CD14-positive monocyte (primary cell): ENCODE measurements at regions not wholly inside any gene's neighbourhood (a gene's known extent, or its start where the extent isn't known, plus 50 kb on each side); places are given as distances from the start of the nearest gene placed in this dataset.

Experiments
- DNase-seq, 3 donors: peaks; one replicate each; pipeline ENCODE4 v3.0.0-alpha.2; 2011 to 2022
- H2AFZ ChIP-seq: 2 replicates; pipeline ENCODE4 v1.6.0; 2012; ENCODE audit warnings: mild to moderate bottlenecking, low read depth, low read length, inconsistent platforms; ENCODE audit not compliant: insufficient read depth, poor library complexity, severe bottlenecking
- H3K27ac ChIP-seq, 2 donors: 1 replicate in 1 of 2; 2 replicates in 1 of 2; pipeline ENCODE4 v1.5.1; 2012 to 2013; ENCODE audit warnings: low read length in 2 of 2, control low read depth in 1 of 2, inconsistent platforms in 1 of 2, low read depth in 1 of 2, mild to moderate bottlenecking in 1 of 2
- H3K27me3 ChIP-seq, 2 donors: one replicate each; pipeline versions ENCODE4 v1.6.0 to v1.6.1; 2011 to 2013; ENCODE audit warnings: low read length in 2 of 2; ENCODE audit not compliant: control insufficient read depth in 2 of 2, insufficient read depth in 2 of 2
- H3K36me3 ChIP-seq, 2 donors: replicated peaks in 1 of 2; 1 replicate in 1 of 2; 2 replicates in 1 of 2; pipeline versions ENCODE4 v1.5.1 to v1.6.1; 2012 to 2013; ENCODE audit warnings: low read length in 2 of 2, control low read depth in 1 of 2, inconsistent platforms in 1 of 2, mild to moderate bottlenecking in 1 of 2; ENCODE audit not compliant: insufficient read depth in 2 of 2, control insufficient read depth in 1 of 2
- H3K4me1 ChIP-seq, 2 donors: 1 replicate in 1 of 2; 2 replicates in 1 of 2; pipeline versions ENCODE4 v1.5.1 to v1.6.1; 2012 to 2013; ENCODE audit warnings: low read length in 2 of 2, control low read depth in 1 of 2, inconsistent platforms in 1 of 2, mild to moderate bottlenecking in 1 of 2, moderate library complexity in 1 of 2; ENCODE audit not compliant: insufficient read depth in 2 of 2, control insufficient read depth in 1 of 2
- H3K4me2 ChIP-seq: replicated peaks from 2 replicates; pipeline ENCODE3; 2012; ENCODE audit warnings: low read length, moderate library complexity, mild to moderate bottlenecking; ENCODE audit not compliant: poor library complexity, severe bottlenecking; ENCODE audit errors: extremely low read depth
- H3K4me3 ChIP-seq, 3 experiments: fragments of 200-600 bp in 1 of 3; sonication (generic) in 1 of 3; replicated peaks in 1 of 3; 1 replicate in 2 of 3; 2 replicates in 1 of 3; pipeline ENCODE4 v1.5.1; 2011 to 2013; ENCODE audit warnings: low read length in 3 of 3, mild to moderate bottlenecking in 3 of 3, control low read depth in 2 of 3, low read depth in 2 of 3, inconsistent platforms in 1 of 3, moderate library complexity in 1 of 3
- H3K79me2 ChIP-seq: 2 replicates; pipeline ENCODE4 v1.6.0; 2012; ENCODE audit warnings: mild to moderate bottlenecking, control low read depth, inconsistent platforms, low read length, moderate library complexity; ENCODE audit not compliant: insufficient read depth
- H3K9ac ChIP-seq: 2 replicates; pipeline ENCODE4 v1.6.0; 2017; ENCODE audit warnings: low read length, mild to moderate bottlenecking; ENCODE audit not compliant: insufficient read depth, poor library complexity, severe bottlenecking
- H3K9me3 ChIP-seq, 2 donors: replicated peaks in 1 of 2; 1 replicate in 1 of 2; 2 replicates in 1 of 2; pipeline versions ENCODE4 v1.5.1 to v1.6.1; 2012 to 2013; ENCODE audit warnings: low read length in 2 of 2, control low read depth in 1 of 2; ENCODE audit not compliant: control insufficient read depth in 1 of 2, insufficient read depth in 1 of 2
- H4K20me1 ChIP-seq: 2 replicates; pipeline ENCODE4 v1.6.0; 2012; ENCODE audit warnings: mild to moderate bottlenecking, low read length, control low read depth, moderate library complexity; ENCODE audit not compliant: insufficient read depth
- H3K27ac Mint-ChIP-seq, 7 donors: one replicate each; pipeline ENCODE4 v1.8.0; 2020; ENCODE audit warnings: mild to moderate bottlenecking in 7 of 7, mixed read lengths in 7 of 7, moderate library complexity in 6 of 7, inconsistent platforms in 2 of 7
- H3K27me3 Mint-ChIP-seq, 3 donors: one replicate each; pipeline ENCODE4 v1.8.0; 2021 to 2022; ENCODE audit warnings: low read depth in 3 of 3, mild to moderate bottlenecking in 3 of 3, mixed read lengths in 3 of 3, moderate library complexity in 3 of 3, inconsistent platforms in 1 of 3
- H3K36me3 Mint-ChIP-seq, 2 donors: one replicate each; pipeline ENCODE4 v1.8.0; 2020; ENCODE audit warnings: mixed read lengths in 2 of 2, inconsistent platforms in 1 of 2, mild to moderate bottlenecking in 1 of 2
- H3K4me1 Mint-ChIP-seq: one replicate; pipeline ENCODE4 v1.8.0; 2020; ENCODE audit warnings: mild to moderate bottlenecking, mixed read lengths
- H3K4me3 Mint-ChIP-seq, 2 donors: one replicate each; pipeline ENCODE4 v1.8.0; 2020; ENCODE audit warnings: mild to moderate bottlenecking in 2 of 2, mixed read lengths in 2 of 2, moderate library complexity in 1 of 2
- H3K9me3 Mint-ChIP-seq, 7 donors: one replicate each; pipeline ENCODE4 v1.8.0; 2020 to 2022; ENCODE audit warnings: mixed read lengths in 7 of 7, mild to moderate bottlenecking in 6 of 7, moderate library complexity in 6 of 7, inconsistent platforms in 2 of 7
- WGBS: methylation state at CpG from one replicate; pipeline ENCODE4 v1.1.5; 2013; ENCODE audit warnings: missing lambda C conversion rate; ENCODE audit not compliant: insufficient coverage; 5-methylcytosine and 5-hydroxymethylcytosine counted together
- intact Hi-C, 2 donors: fragments of 100-400 bp; cut with micrococcal nuclease; formaldehyde crosslinking; loops; one replicate each; pipeline versions ENCODE4 v1.15.0 to v1.15.1; 2023
- TF ChIP-seq, protein P1 (sequence below): fragments of 200-600 bp; IDR thresholded peaks from one replicate; pipeline ENCODE4 v1.8.0; 2022; ENCODE audit warnings: antibody characterized with exemption, mild to moderate bottlenecking

DNA sequence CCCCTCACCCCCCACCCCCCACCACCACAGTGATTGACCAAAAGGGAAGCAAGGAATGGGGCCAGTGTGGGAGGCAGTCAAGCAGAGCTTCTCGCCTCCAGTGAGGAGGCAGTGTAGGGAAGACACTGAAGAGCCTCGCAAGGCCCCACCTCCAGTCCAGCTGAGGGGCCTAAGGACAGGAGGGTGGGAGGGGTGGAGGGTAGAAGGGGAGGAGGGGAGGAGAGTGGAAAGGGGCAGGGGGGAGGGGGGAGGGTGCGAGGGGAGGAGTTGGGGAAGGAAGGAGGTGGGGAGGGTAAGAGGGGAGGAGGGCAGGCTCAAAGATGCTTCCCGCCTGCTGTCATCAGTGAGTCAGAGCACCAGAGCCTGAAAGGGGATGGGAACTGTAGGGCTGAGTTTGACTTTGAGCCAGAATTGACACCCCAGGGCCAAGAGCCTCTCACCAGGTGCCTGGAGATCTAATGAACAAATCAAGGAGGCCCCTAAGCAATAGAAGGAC is 786.2 kb downstream of the UQCRFS1 start:
- H2AFZ ChIP-seq, result no peak overlapping the region
- Mint-ChIP-seq H3K36me3 (no peaks in the 10 kb centered on the region), H3K4me3 (no peak overlapping the region), H3K27ac (no peak overlapping the region), H3K4me1 (no peaks in the 10 kb centered on the region), H3K27me3 (peaks cover 0 to 3% (median 3%) of the 10 kb centered on the region in 3 donors), H3K9me3 (peaks cover 0 to 7% (median 0%) of the 10 kb centered on the region in 7 donors)
- no peaks in the 10 kb centered on the region for H3K9me3 ChIP-seq
- no peaks in the 10 kb centered on the region for H3K4me1 ChIP-seq
- no peak overlapping the region for H3K9ac ChIP-seq
- no peak overlapping the region for H3K4me2 ChIP-seq
- H3K79me2 ChIP-seq, result no peaks in the 10 kb centered on the region
- no peaks in the 10 kb centered on the region for H3K27me3 ChIP-seq
- no peaks in the 10 kb centered on the region for H3K36me3 ChIP-seq
- no peak overlapping the region for H3K27ac ChIP-seq
- intact Hi-C loops, result no loop called here
- H3K4me3 ChIP-seq, result no peak overlapping the region
- H4K20me1 ChIP-seq, result no peaks in the 10 kb centered on the region
- 67% methylated on average over 2 of the region's 4 CpGs for WGBS
- TF ChIP-seq, protein P1, sequence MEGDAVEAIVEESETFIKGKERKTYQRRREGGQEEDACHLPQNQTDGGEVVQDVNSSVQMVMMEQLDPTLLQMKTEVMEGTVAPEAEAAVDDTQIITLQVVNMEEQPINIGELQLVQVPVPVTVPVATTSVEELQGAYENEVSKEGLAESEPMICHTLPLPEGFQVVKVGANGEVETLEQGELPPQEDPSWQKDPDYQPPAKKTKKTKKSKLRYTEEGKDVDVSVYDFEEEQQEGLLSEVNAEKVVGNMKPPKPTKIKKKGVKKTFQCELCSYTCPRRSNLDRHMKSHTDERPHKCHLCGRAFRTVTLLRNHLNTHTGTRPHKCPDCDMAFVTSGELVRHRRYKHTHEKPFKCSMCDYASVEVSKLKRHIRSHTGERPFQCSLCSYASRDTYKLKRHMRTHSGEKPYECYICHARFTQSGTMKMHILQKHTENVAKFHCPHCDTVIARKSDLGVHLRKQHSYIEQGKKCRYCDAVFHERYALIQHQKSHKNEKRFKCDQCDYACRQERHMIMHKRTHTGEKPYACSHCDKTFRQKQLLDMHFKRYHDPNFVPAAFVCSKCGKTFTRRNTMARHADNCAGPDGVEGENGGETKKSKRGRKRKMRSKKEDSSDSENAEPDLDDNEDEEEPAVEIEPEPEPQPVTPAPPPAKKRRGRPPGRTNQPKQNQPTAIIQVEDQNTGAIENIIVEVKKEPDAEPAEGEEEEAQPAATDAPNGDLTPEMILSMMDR, result no peak
- no peak for DNase-seq

DNA sequence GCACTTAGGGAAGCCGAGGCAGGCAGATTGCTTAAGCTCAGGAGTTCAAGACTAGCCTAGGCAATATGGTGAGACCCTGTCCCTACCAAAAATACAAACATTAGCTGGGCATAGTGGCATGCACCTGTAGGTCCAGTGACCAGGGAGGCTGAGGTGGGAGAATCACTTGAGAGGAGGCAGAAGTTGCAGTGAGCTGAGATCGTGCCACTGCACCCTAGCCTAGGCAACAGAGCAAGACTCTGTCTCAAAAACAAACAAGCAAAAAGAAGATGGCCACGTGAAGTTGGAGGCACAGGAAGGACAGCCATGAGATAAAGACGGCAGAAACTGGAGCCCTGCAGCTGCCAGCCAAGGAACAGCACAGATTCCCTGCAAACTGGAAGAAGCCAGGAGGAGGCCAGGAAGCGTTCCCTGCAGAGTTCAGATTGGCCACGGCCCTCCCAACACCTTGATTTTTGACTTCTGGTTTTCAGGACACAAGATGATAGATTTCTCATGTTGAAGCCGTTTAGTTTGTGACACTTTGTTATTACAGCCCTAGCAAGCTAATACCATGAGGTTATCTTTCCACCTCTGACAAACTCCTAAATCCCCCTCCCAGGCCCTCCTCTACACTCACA is 786.7 kb downstream of the UQCRFS1 start:
- 74% methylated on average over 6 of the region's 7 CpGs for WGBS
- Histone ChIP-seq H3K79me2 (no peaks in the 10 kb centered on the region), H3K36me3 (no peaks in the 10 kb centered on the region), H3K27me3 (no peaks in the 10 kb centered on the region), H3K9ac (no peak overlapping the region), H3K4me1 (no peaks in the 10 kb centered on the region), H2AFZ (no peak overlapping the region), H3K27ac (no peak overlapping the region), H4K20me1 (no peaks in the 10 kb centered on the region), H3K9me3 (no peaks in the 10 kb centered on the region), H3K4me2 (no peak overlapping the region), H3K4me3 (no peak overlapping the region)
- TF ChIP-seq, protein P1, result no peak
- Mint-ChIP-seq H3K9me3 (peaks cover 0 to 8% (median 0%) of the 10 kb centered on the region in 7 donors), H3K36me3 (no peaks in the 10 kb centered on the region), H3K27ac (no peak overlapping the region), H3K4me1 (no peaks in the 10 kb centered on the region), H3K4me3 (no peak overlapping the region), H3K27me3 (peaks cover 0 to 3% (median 3%) of the 10 kb centered on the region in 3 donors)
- intact Hi-C loops, result no loop called here
- DNase-seq, result no peak
